22Rv1 (cell line): ENCODE measurements at regions not wholly inside any gene's neighbourhood (a gene's known extent, or its start where the extent isn't known, plus 50 kb on each side); places are given as distances from the start of the nearest gene placed in this dataset.

Experiments
- CTCF ChIP-seq: fragments of 450-650 bp; IDR thresholded peaks from 2 replicates; pipeline ENCODE4 v1.5.1; 2017; ENCODE audit warnings: mild to moderate bottlenecking
- ZFX ChIP-seq: fragments of 450-650 bp; IDR thresholded peaks from 2 replicates; pipeline ENCODE4 v1.6.1; 2017; ENCODE audit warnings: antibody characterized with exemption, borderline replicate concordance

GRCh38 chr9:80435591-80435990 lies 863.8 kb downstream of the TLE4 start:
- no peak for TF ChIP-seq CTCF
- no peak for TF ChIP-seq ZFX
